Activated CD4-positive, alpha-beta T cell treated with anti-CD3 and anti-CD28 coated beads, Interleukin-2, amount 50 U/mL, for 1 hour (primary cell): ENCODE measurements at regions not wholly inside any gene's neighbourhood (a gene's known extent, or its start where the extent isn't known, plus 50 kb on each side); places are given as distances from the start of the nearest gene placed in this dataset.
"Not testable (repeated sequence)": the region's sequence is repeated elsewhere in the genome, so short reads cannot be mapped to it uniquely, and the experiment has no call there.

Source experiments
- DNase-seq: peaks from one replicate; pipeline ENCODE4 v3.0.0-alpha.2; 2020

- DNase-seq, result no peak
Observed at GRCh38 chr1:4175566-4176405, 275.7 kb upstream of the C1orf174 start.

DNA sequence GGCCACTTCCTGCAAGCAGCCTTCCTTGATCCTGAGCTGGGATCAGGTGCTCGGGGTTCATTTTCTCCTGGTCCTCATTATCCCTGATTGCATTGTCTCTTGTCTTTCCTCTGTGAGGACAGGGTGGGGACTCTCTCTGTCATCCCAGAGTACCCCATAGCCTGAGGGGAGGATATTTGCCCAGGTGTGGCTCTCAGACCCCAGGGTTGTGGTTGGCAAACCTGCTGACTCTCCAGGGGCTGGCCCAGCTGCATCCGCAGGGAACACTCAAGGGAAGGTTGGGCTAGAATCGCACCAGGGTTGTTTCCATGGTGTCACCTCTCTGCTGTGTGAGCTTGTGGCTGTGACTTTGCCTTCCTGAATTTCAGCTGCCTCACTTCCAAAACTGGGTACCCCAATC, 276.8 kb upstream of the C1orf174 start:
- no peak for DNase-seq

DNA sequence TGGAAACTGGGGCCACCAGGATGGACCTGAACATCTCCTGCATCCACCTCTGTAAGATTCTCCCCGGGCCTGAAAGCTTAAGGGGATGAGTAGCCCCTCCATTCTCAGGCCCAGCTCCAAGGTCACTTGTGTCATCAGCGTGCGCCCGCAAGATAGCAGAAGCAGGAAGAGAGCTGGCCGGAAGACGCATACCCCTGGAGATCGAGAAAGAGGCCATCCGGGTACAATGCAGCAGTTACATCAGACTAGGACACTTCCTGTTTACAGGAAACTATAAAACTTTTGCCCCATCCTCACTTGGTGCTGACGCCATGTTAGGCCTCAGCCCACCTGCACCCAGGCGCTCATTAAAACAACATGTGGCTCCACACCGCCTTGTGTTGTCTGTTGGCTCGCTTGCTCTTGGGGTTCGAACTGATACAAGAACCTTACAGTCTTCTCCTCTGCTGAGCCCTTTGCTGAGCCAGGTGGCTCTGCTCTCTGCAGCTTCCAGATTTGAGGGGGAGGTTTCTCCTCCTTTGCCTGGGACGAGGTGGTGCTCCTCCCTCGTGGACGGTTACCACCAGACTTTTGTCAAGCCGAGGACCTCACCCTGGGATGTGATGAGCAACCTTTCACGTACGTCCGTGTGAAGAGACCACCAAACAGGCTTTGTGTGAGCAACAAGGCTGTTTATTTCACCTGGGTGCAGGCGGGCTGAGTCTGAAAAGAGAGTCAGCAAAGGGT, 277.5 kb upstream of the C1orf174 start:
- DNase-seq, result no peak

- DNase-seq, result no peak
Observed at GRCh38 chr1:4178501-4179113, 278.5 kb upstream of the C1orf174 start.

DNA sequence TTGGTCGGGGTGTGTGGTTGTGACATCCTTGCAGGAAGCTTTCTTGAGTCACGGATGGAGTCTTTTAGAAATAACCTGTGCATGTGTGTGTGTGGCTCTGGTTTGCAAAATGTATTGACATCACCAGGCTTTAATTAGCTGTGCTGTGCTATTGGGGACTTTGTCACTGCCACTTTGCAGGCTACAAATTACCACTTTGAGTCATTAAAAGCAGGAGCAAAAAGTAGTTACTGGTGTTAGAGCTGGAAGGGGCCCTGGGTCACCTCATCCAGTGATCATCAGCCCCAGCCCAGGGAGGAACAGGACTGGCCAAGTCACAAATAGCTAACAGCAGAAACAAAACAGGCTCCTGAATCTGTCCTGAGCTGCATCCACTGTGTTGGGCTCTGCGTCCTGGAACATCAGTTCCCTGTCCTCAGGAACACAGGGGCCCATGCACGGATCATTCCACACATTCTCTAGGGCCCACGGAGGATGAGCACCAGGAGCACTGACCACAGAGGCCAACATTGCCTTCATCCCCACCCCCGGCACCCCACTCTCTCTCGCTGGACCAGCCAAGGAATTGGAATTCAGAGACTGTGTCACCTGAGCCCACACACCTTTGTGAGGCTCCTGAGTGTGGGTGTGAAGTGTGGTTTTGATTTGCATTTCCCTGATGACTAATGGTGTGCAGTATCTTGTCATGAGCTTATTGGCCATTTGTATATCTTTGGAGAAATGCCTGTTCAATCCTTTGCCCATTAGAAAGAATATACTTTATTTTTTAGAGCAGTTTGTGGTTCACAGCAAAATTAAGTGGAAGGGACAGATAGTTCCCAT, 280.1 kb upstream of the C1orf174 start:
- no peak for DNase-seq

DNA sequence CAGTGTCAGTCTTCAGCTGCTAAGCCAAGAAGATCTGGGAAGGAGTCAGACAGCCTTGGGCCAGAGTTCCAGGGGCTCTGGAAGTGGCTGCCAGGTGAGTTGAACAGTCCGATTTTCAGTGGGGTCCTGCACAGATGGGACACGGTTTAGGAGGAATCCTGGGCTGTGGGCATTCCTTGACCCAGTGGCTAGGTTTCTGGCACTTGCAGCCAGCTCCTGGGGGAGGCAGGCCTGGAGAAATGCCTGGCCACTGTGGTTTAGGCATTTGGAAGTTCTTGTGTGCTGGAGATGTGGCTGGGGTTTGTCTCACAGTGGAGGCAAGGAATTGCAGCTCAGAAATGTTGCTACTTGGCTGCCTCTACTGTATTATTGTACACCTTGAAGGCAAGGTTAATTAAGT, 286.4 kb upstream of the C1orf174 start:
- DNase-seq, result not testable (repeated sequence)

GRCh38 chr1:4203501-4203900, 303.4 kb upstream of the C1orf174 start:
- DNase-seq, result no peak

DNA sequence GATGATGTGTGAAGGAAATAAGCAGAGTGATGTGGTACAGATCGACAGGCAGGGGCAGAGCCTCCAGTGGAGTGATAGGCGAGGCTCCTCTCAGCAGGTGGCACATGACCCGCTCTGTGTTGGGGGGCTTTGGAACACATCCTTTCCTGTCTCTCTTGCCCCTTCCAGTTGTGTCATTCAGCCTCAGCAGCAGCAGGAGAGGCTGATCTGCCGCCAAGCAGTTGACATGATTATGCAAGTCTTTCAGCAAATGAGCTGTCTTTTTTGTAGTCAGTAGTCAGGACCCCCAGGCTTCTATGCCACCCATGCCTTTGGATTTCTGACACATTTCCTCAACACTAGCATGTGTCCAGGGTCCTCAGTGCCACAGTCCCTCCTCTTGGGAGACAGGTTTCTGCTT, 307.1 kb upstream of the C1orf174 start:
- no peak for DNase-seq

DNA sequence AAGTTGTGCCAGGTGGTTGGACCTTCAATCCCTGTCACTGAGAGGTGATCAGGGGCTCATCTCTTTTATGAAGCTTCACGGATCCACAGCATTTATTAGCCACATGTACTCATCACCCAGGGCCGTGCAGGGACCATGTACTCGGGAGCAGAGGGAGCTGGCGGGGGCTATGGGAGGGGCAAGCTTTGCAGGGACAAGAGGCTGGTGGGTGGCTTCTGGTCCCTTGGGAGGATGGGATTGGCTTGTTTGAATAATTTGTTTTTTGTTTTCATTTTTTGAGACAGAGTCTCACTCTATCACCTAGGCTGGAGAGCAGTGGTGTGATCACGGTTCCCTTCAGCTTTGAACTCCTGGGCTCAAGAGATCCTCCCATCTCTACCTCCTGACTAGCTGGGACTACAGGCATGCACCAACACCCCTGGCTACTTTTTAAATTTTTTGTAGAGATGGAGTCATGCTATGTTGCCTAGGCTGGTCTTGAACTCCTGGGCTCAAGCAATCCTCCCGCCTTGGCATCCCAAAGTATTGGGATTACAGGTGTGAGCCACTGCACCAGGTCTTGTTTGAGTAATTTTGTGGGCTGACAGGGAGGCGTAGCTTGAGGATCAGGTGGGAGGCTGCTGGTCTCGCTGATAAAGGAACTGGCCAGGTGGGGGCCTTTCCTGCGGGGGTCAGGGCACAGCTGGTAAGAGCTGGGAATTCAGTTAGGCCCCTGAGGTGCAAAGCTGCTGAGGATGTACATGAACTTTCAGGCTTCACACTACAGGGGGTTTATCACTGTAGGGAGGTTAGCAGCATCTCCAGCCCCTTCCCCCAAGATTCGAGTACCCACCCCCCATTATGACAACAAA, 308.0 kb upstream of the C1orf174 start:
- DNase-seq, result no peak

DNA sequence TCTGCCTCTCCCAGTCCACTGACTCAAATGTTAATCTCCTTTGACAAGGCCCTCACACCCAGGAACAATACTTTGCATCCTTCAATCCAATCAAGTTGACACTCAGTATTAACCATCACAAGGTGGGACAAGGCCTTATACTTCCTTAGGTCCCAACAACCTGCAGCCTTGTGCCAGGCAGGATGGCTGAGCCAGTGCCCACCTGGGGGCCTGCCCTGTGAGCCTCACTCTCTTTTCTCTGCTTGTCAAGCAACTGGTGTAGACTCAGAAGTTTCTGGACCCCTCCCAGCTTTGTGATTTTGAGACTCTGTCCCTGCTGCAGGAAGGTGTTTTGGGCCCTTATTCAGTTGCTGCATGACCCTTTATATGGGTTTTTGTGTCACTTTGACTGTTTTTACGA, 310.0 kb upstream of the C1orf174 start:
- no peak for DNase-seq

- DNase-seq, result no peak
Observed at GRCh38 chr1:4212796-4213195, 312.7 kb upstream of the C1orf174 start.

DNA sequence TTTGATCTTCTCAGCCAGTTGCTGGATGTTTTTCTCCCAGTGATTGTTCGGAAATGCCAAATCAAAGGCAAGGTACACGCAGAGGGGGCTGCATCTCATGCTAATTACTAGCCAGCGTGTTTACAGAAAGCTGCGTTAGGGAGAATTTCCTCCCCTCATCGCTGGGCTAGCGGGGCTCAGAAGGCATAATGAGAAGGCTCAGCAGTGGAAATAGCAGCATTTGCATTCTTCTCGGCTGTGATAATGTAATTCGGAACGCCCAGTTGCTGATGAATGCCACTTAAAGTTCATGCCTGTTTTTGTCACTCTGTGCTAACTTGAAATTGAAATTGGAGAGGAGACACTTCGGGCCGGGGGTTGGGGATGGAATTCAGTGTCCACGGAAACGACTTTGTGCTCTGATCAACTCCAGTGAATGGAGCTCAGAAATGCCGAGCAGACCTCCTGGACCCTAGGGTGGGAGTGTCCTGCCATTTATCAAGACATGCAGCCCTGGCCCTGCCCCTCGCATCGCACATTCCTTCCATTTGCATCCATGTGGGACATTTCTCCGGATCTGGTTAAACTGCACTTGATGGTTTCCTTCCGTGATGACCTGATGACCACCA, 313.4 kb upstream of the C1orf174 start:
- DNase-seq, result no peak

GRCh38 chr1:4214826-4215225, 314.8 kb upstream of the C1orf174 start:
- DNase-seq, result no peak

DNA sequence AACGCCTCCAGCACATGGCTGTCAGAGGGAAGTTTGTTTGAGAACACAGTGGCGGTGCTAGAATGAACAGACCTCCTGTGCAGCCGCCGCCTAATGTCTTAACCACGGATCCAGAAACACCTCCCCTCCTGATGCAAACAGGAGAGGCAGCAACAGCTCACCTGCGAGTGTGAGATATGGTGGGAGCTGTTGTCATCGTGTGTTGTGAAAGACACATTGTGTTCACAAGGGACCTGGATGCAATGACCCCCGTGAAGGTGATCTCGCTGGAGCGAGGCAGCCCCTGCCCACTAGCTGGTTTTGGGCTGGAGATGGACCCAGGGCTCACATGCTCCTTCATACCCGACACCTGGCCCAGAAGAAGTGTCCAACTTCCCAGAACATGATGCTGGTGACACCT, 315.3 kb upstream of the C1orf174 start:
- no peak for DNase-seq

GRCh38 chr1:4216231-4216630, 316.2 kb upstream of the C1orf174 start:
- no peak for DNase-seq

GRCh38 chr1:4218619-4219018, 318.5 kb upstream of the C1orf174 start:
- DNase-seq, result no peak

GRCh38 chr1:4219111-4219510, 319.0 kb upstream of the C1orf174 start:
- no peak for DNase-seq

DNA sequence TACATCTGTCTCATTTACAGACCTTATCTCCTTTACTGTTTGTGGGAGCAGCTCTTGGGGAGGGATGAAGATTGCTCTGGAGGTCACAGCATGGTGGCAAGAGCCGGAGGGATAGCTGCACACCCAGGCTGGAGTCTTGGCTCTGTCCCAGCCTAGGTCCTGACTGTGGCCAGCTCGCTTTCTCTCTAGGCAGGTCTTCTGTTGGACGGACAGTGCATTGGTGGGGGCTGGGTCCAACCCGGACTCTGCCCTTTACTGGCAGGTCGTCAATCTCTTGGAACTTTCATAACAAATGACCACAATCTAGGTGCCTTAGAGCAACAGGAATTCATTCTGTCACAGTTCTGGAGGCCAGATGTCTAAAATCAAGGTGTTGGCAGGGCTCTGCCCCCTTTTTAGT, 319.8 kb upstream of the C1orf174 start:
- no peak for DNase-seq

DNA sequence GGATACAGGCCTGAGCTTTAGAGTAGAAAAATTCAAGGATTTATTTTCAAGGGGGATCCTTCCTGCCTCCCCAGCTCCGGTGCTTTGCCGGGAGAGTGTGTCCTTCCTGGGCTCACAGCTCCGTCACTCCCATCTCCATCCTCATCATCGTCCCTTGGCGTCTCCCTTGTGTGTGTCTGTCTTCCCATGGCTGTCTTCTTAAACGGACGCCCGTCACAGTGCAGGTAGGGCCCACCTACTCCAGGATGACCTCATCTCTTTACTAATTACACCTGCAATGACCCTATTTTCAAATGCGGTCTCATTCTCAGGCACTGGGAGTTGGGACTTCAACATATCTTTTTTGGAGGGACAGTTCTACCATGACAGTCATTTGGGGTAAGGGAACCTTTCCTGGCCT, 320.3 kb upstream of the C1orf174 start:
- no peak for DNase-seq

DNA sequence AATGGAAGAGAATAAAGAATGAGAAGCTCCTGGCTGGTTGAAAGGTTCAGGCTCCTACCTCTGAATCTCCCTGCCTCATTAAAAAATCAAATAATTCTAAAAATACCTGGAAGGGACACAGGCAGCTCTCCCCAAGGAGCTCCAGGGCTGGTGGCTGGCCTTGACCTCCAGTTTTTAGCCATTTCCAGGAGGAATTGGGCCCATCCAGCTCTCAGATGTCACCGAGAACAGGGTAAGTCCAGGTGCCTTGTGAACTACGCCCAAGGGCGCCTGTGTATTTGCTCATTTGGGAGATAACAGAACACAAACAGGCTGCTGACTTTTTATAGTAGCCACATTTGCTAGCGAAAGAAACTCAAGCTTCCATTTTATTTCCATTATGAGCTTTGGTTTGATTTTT, 321.0 kb upstream of the C1orf174 start:
- no peak for DNase-seq

DNA sequence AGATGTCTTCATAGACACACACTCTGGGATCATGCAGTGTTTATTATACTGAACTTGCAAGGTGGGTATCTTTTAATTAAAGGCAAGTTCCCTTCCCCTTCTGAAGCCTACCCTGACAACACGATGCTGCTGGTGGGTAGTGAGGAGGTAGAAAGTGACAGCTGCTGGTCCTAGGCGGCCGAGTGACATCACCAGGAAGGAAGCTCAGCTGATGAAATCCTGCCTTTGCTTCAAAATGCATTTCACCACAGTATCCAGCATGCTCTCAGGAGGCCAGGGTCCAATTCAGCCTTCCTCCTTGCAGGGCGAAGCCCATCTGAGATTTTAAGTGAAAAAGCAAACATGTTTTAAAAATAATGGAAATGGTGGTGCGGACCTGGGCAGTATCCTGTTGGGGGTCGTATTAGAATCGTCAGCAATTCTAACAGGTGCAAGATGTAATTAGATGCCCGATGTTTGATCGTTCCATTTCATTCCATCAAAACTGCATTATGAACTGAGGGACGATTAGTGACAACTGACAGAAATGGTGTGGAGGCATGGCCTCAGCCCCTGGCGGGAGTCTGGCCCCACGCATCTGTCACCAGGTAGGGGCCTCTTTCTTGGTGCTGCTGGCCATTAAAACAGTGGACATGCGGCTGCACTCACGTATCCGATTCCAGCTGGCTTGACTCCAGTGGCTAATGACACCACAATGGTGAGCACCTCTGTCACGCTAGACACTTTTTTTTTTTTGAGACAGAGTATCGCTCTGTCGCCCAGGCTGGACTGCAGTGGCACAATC, 324.8 kb upstream of the C1orf174 start:
- no peak for DNase-seq
